ENCODE measurements at regions not wholly inside any gene's neighbourhood (a gene's known extent, or its start where the extent isn't known, plus 50 kb on each side); places are given as distances from the start of the nearest gene placed in this dataset.
"Not testable (repeated sequence)": the region's sequence is repeated elsewhere in the genome, so short reads cannot be mapped to it uniquely, and the experiment has no call there.

- DNase-seq = no peak
Measured at GRCh38 chr15:61393524-61393923, 164.4 kb upstream of the RORA start.

GRCh38 chr15:61390138-61390537, 161.0 kb upstream of the RORA start:
- no peak for DNase-seq

GRCh38 chr15:61389334-61390028, 160.4 kb upstream of the RORA start:
- DNase-seq = no peak

DNA sequence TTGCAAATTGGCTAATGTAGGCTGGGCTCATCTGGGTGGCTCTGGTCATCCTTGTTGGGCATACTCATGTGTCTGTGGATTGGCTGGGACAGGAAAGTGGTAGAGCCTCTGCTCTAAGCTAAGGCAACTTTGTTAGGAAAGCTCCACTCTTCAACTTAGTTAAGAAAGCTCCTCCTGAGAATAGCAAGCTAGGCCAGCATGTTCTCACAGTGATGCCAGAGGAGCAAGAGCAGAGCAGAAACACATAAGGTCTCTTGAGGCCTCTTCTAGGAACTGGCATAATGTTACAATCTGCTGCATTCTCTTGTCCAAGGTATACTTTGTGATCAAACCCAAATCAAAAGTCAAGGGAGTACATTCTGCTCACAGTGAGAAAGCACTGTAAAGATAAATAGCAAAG, 158.6 kb upstream of the RORA start:
- DNase-seq = no peak

DNA sequence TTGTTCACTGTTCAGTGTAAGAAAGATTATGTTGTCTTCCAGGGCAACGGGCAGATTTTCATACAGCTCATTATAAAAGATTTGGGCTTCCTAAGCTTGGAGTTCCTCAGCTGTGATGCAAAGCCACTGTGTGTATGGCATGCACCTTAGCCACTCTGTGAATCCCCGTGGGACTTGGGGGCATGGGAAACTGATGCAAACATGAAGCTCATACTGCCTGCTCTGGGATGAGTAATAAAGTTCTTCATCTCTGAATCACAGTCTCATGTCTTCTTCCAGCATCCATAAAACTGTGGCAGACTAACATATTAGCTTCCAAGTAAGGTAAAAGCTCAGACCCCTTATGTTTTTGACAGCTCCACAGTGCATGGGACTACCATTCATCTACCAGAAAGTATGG, 154.3 kb upstream of the RORA start:
- DNase-seq = peak; percentile 74

- DNase-seq = peak; percentile 46
Measured at GRCh38 chr15:61382927-61383326, 153.8 kb upstream of the RORA start.

DNA sequence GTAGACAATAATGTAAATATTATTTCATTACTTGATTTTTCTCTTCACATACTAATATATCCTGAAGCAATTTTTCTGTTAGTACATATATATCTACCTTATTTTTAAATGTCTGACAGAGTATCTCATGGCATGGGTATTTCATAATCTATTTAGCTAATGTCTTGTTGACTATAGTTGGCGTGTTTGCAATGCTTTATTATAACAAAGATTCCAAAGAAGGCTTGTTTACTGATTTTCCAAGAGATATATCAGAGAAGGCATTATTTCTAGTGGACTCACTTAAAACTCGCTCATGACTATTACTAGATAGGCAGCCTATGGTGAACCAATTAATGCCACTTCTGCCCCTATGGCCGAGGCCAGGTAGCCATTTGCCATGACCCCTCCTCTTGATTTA, 152.4 kb upstream of the RORA start:
- no peak for DNase-seq

GRCh38 chr15:61380270-61380669, 151.2 kb upstream of the RORA start:
- no peak for DNase-seq

DNA sequence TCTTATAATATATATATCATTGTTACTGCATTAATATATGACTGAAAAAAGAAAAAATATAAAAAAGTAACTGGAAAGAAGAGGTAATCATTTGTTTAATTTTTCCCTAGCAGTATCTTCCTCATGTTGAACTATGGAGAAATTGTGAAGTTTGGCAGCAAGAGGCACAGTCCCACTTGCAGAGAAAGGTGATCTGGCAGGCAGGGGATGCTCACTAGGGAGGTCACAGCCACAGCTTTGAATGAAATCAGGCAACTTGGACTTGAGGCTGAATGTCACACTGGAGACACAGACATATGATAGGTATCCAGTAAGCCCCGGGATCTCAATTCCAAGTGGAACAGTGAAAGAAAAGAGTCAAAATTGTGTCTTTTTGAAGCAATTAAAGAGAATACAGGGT, 149.9 kb upstream of the RORA start:
- DNase-seq = no peak

DNA sequence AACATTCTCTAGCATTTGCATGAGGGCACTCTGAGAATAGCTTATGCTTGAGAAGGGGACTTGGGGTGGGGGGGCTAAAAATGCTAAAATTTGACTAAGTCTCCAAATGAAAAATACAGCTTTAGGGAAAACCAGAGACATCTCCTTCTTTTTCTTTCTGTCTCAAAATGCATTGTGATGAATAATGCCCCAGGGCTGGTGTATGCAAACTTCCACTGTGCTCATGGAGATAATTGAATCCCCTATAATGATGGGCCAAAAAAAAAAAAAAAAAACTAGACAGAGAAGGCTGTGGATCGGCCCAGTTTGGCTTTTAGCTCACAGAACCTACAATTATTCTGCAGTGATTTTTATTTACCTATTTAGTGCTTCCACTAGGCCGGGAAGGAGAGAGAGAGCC, 147.9 kb upstream of the RORA start:
- DNase-seq = no peak

DNA sequence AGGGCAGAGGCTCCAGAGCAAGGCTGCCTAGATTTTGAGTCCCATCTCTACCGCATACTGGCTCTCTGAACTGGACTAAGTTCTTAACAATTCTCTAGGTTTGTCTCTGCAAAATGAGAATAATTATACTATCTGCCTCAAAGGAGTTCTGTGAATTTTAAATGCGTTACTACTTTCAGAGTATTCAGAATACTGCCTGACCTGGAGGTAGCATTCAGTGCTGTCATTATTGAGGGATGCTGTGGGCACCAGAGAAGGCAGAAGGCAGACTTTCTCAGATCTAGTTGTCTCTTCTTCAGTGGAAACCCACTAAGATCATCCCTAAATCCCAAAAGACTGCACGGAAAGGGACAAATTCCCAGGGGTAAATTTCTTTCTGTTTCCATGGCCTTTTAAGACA, 147.4 kb upstream of the RORA start:
- no peak for DNase-seq

DNA sequence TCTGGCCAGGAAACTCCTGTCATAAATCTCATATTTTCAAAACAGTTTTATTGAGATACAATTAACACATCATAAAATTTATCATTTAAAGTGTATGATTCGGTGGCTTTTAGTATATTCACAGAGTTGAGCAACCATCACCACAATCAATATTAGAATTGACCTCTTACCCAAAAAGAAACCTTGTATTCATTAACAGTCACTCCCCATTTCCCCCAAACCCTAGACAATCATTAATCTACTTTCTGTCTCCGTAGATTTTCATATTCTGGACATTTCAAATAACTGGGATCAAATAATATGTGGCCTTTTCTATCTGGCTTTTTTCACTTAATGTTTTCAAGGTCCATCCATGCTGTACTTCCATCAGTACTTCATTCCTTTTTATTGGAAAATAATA, 145.7 kb upstream of the RORA start:
- no peak for DNase-seq

DNA sequence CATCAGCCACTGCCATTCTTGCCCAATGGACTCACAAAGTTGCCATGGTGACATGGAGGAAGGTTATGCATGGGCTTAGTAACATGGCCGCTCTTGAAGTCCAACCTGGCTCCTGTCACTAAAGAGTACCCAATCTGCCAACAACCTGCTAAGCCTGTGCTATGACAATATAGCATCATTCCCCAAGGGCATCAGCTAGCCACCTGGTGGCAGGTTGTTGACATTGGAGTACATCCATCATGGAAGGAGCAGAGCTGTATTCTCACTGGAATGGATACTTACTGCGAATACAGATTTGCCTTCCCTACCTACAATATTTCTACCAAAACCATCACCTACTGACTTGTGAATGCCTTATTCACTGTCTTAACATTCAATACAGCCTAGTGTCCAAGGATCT, 138.9 kb upstream of the RORA start:
- no peak for DNase-seq

- no peak for DNase-seq
Measured at GRCh38 chr15:61364871-61365270, 135.8 kb upstream of the RORA start.

- DNase-seq = not testable (repeated sequence)
Measured at GRCh38 chr15:61362912-61363311, 133.8 kb upstream of the RORA start.

- DNase-seq = no peak
Measured at GRCh38 chr15:61344293-61344692, 115.2 kb upstream of the RORA start.

- no peak for DNase-seq
Measured at GRCh38 chr15:61342390-61342789, 113.3 kb upstream of the RORA start.

DNA sequence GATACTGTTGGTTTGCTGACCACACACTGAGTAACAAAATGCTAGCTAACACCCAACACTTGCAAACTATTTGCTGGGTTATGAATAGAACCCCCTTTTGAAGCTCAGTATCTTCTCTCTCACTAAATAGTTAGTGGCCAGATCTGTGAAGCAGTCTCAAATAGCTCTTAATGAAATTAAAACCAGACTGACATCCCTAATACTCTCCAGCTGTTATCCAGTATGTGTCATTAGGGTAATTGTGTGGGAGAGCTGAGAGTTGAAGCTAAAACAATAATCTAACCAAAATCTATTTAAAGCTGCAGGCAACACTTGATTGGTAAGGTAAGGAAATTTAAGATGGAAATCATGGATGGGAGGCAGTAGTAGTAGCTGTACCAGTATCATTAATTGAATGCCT, 110.4 kb upstream of the RORA start:
- DNase-seq = no peak

DNA sequence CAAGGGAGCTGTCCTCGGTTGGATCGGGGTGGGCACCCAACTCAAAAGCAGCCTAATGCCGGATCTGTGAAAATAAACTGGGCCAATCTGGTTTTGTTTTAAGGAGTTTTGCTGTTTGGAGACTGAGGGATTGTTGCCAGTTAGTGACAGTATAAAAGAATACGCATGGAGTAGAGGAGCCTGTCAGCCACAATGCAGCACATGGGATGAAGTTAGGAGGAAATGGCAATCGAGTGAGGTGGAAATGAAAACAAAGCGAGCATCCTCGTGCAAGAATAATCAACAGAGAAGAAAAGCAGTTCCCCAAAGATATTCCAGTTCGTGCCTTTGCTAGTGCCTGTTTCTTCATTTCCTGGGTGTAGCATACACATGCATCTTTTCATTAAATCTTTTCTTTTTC, 108.4 kb upstream of the RORA start:
- DNase-seq = no peak

- no peak for DNase-seq
Measured at GRCh38 chr15:61336026-61336638, 107.0 kb upstream of the RORA start.

DNA sequence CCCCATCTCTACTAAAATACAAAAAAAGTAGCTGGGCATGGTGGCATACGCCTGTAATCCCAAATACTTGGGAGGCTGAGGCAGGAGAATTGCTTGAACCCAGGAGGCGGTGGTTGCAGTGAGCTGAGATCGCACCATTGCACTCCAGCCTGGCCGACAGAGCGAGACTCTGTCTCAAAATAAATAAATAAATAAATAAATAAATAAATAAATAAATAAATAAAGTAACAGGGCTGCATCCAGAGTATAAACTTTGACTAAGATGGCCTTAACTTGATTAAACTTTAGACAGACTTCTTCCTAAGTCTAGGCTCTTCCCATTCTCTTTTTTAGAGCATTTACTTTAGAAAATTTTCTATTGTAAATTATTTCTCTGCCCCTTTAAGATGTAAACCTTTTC, 105.6 kb upstream of the RORA start:
- not testable (repeated sequence) for DNase-seq

DNA sequence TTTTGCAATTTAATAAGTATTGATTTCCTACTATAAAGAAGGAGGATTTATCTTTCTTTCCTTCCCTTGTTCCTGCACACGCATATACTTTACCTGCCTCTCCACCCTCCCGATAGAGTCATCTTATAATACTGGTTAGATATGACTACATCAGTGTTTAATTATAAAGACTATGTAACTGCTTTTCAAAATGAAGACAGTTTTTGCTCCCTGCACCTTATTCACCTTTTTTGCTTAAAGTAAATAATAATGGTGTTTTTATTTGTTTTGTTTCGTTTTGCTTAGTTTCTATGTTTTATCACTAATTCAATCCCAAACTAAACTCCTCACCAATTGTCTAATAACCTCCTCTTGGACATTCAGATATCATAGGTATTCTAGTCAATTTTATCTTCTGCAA, 101.9 kb upstream of the RORA start:
- DNase-seq = no peak

- DNase-seq = no peak
Measured at GRCh38 chr15:61327019-61327631, 98.0 kb upstream of the RORA start.

- DNase-seq = no peak
Measured at GRCh38 chr15:61319892-61320291, 90.8 kb upstream of the RORA start.

Data from HCEC 1CT (cell line).